OCI-LY1 (cell line): ENCODE measurements at regions not wholly inside any gene's neighbourhood (a gene's known extent, or its start where the extent isn't known, plus 50 kb on each side); places are given as distances from the start of the nearest gene placed in this dataset.

ENCODE experiments used
- CTCF ChIP-seq: fragments of 200-600 bp; sonication (generic), shearing (Covaris generic); IDR thresholded peaks from 2 replicates; pipeline ENCODE4 v1.5.1; 2017; ENCODE audit warnings: mild to moderate bottlenecking, antibody characterized with exemption, low read length, moderate library complexity, mixed read lengths
- EZH2 ChIP-seq: fragments of 200-600 bp; sonication (generic), shearing (Covaris generic); IDR thresholded peaks from 2 replicates; pipeline ENCODE4 v1.8.0; 2017; ENCODE audit warnings: borderline replicate concordance, mixed run types, mild to moderate bottlenecking, antibody characterized with exemption, low read length, moderate library complexity, mixed read lengths

DNA sequence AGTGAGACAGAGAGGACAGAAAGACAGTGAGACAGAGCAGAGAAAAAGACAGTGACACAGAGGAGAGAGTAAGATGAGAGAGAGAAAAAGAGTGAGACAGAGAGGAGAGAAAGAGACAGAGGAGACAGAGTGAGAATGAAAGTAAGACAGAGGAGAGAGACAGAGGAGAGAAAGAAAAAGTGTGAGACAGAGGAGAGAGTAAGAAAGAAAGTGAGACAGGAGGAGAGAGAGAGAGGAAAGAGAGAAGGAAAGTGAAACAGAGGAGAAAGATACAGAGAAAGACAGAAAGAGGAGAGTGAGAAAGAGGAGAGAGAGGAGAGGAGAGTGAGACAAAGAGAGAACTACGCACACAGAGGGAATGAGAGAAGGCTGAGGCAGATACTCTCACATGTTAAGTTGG, 411.6 kb upstream of the USP9Y start:
- TF ChIP-seq CTCF = no peak
- no peak for TF ChIP-seq EZH2
